Hematopoietic multipotent progenitor cell treated with erythropoietin and hydrocortisone succinate and interleukin-3 and kit ligand, for 17 days (in vitro differentiated cells): ENCODE measurements at regions not wholly inside any gene's neighbourhood (a gene's known extent, or its start where the extent isn't known, plus 50 kb on each side); places are given as distances from the start of the nearest gene placed in this dataset.
"Not testable (repeated sequence)": the region's sequence is repeated elsewhere in the genome, so short reads cannot be mapped to it uniquely, and the experiment has no call there.

Experiments used
- DNase-seq: peaks from one replicate; pipeline ENCODE4 v3.0.0-alpha.2; 2015; ENCODE audit warnings: low spot score

- DNase-seq: no peak
These were observed 294.8 kb upstream of the DDX18 start for GRCh38 chr2:117519721-117520120.

- no peak for DNase-seq
These were observed 291.2 kb upstream of the DDX18 start for GRCh38 chr2:117523267-117523666.

- no peak for DNase-seq
These were observed 290.7 kb upstream of the DDX18 start for GRCh38 chr2:117523711-117524238.

DNA sequence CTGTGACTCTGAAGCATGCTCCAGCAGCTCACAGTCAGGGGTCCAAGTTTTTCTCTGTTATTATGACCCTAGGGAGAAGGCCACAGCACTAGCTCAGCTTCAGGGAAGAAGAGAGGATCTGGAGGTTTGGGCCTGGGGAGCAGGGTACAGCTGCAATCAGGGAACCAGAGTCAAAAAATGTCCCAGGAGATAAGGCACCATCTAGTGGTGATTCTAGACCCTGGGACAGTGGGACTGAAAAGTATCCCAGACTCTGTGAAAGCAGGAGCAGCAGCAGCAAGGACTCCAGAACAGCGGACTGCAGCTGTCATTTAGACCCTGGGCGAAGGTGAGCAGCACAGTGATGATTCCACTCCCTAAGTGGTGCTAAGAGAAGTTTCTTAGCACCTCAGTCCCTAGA lies 278.4 kb upstream of the DDX18 start:
- DNase-seq: no peak

GRCh38 chr2:117537032-117537431 lies 277.5 kb upstream of the DDX18 start:
- DNase-seq: no peak

DNA sequence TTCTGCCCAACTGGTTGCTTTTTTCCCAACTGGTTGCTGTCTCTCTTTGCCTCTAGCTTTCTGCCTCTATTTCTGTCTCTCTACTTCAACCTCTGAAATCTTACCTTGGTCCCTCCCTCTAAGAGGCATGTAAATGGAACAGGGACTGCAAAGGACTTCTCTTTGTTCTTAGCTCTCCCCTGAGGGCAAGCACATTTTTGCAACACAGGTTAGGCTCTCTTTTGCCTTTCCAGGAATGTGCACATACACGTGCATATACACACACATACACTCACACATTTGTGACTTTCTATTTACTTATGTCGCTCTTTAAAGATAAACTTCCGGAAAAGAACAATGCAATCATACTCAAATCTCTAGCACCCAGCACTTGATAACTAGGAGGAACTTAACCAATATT lies 262.6 kb upstream of the DDX18 start:
- DNase-seq: no peak

DNA sequence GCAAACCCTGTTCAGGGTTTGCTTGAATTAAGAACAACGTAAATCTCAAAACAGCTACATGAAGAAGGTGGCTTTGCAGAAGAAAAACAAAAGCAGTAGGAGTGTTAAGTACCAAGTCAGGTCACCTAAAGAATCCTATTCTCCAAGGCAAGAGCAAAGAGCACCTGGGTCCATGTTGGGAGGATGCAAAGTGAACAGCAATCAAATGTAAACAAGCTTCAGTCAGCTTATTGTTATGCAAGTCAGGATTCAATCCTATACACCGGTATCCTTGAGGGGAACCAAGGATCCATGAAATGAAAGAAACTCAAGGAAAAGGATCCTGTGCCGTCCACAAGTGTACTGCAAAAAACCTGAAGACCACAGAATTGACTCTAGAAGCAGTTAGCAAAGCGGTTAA lies 261.0 kb upstream of the DDX18 start:
- no peak for DNase-seq

DNA sequence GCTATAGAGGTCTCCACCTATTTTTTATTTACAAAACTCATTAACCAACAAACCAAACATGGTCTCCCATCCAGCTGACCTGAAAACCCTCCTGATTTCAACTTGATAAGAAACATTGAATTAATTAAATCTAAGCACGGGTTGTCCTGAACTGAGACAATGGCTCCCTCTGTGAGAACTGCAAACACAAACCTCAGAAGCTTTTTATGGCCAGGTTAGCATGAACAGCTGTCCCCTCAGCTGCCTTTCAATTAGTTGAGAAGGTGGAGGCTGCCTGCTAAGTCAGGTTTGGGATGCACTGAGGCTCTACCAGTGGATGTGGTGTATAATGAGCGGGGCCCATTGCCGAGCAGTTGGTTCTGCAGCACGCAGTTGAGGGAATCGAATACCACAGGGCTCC lies 258.5 kb upstream of the DDX18 start:
- no peak for DNase-seq

DNA sequence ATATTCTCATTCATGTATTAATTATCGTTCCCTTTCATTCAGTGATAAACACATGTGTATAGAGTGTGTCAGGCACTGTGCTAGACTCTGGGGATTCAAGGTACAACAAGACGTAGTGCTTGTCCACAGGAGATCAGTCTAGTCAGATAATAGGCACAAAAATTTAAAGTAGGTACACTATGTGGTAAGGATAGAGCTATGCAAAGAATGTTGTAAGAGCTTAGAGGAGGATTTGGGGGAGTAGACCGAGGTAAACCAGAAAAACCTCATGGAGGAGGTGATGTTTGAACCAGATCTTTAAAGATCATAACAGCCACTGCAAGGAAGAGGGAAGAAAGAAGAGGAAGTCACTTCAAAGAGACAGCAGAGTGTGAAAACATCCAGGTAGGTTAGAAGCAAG lies 256.9 kb upstream of the DDX18 start:
- DNase-seq: no peak

DNA sequence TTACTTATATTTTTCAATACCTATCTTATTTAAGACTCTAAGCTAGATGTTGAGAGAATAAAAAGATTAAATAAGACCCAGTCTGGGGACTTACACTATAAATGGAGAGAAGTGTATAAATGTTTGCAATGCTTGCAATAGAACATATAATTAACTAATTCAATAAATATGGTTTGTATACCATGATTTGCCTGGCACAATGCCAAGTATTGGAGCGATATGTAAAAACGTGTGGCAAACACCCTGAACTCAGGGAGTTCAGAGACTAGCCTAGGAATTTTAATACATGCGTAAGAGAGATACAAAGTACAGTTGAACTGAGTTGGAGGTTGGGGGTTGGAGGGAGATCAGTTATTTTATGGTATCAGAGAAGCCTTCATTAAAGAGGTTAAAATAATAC lies 251.8 kb upstream of the DDX18 start:
- no peak for DNase-seq

DNA sequence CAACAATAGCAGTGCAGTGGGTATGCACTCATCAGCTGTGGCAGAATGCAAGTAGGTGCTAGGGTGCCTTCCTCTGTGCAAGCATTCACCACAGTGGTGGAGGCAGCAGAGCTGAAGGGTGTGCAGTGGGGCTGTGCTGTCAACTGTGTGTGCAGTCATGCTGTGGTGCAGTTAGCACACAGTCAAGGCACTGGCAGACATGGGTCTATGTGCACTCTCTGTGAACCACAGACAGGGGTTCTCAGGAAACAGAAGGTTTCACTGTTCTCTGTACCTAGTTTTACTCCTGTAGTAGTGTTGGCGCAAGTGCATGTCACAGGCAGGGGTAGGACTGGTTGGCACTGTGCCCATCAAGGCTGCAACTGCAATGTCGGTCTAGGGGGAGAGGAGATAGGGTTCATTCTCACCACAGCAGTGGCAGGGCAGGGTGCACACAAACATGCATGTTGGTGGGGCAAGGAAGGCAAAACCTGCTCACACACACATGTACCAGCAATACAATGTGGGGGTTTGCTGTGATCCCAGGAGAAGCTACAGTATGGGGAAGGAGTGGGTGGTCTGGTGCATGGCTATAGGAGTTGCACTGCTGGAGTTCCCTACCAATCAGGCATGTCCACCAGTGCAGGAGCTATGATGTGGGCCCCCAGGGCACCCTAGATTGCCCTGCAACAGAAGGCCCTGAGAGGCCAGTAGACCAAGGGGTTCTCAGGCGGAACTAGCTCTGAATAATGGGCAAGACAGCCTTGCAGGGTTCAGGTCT lies 242.7 kb upstream of the DDX18 start:
- DNase-seq: no peak

DNA sequence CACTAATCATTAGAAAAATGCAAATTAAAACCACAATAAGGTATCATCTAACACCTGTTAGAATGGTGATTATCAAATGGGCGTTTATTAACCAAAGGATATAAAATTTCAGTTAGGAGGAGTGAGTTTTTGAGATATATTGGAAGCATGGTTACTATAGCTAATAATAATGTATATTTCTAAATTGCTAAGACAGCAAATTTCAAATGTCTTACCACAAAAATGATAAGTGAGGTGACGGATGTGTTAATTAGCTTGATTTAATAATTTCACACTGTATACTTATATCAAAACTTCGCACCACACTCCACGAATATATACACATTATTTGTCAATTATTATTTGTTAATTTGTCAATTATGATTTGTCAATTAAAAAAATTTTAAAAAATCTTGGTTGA lies 227.2 kb upstream of the DDX18 start:
- no peak for DNase-seq

GRCh38 chr2:117603060-117603459 lies 211.4 kb upstream of the DDX18 start:
- DNase-seq: no peak

- DNase-seq: no peak
These were observed 210.9 kb upstream of the DDX18 start for GRCh38 chr2:117603567-117603966.

DNA sequence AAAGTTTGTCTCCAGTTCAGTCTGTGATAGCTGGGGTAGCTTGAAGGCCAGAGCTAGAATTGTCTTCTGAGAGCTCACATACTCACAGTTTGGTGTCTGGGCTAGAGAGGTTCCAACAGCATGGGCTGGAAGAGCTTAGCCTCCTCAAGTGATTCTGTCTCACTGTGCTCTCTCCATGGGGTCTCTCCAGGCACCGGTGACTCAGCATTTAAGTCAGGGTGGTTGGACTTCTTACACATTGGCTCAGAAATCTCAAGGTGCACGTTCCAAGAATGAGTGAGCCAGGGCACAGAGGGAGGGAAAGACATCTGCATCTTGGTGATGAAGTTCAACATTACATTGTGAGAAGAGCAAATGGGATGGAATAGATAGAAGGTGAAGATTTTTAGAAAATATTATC lies 207.3 kb upstream of the DDX18 start:
- DNase-seq: no peak

GRCh38 chr2:117613101-117613500 lies 201.4 kb upstream of the DDX18 start:
- no peak for DNase-seq

- no peak for DNase-seq
These were observed 200.2 kb upstream of the DDX18 start for GRCh38 chr2:117614296-117614695.

DNA sequence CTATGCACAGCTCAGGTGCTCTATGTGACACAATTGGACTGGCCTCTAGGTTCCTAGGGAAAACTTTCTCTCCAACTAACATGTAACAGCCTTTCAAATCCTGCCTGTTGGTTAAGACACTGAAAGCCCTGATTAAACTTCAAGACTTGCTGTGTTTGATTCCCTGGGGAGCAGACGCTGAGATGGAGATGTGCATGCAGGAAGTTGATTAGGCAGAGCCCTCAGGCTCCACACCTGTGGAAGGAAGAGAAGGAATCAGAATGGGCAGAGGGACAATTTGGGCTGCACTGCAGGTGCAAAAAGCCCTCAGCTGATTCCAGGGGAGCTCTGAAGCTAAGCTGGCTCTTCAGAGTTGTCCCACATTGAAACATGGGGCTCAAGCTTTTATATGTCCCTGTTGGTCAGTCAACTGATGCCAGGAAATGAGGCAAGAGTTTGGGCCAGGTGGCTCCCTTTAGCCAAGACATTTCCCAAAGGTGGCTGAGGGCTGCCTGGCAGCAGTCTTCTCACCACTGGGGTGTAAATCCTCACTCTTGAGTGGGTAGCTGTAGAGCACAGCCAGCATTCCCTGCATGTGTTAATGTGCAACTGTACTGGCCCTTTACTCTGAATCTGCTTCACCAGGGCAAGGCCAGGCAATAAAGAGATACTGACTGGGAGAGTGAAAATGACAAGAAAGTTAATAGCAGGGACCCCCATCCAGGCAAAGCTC lies 199.5 kb upstream of the DDX18 start:
- no peak for DNase-seq

- DNase-seq: no peak
These were observed 195.9 kb upstream of the DDX18 start for GRCh38 chr2:117618607-117619006.

- DNase-seq: no peak
These were observed 193.2 kb upstream of the DDX18 start for GRCh38 chr2:117621326-117621725.

- DNase-seq: not testable (repeated sequence)
These were observed 191.3 kb upstream of the DDX18 start for GRCh38 chr2:117623175-117623574.

- no peak for DNase-seq
These were observed 183.1 kb upstream of the DDX18 start for GRCh38 chr2:117631152-117631945.

DNA sequence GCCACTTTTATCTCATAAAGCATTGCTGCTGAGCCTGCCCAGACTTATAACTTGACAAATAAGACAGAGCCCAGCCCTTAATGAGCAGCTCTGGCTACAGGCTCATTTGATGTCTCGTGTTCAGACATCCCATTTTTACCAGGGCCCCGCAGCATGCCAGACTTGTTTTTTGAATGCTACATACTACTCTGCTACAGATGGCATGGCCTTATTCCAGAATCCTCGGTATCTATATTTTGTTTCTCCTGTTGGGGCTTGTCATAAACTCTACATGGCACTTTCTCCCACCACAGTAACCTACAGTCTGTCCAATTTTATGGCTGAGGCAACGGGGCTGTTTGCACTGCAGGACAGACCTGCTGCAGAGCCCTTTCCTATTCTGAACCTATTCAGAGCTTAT lies 179.0 kb upstream of the DDX18 start:
- DNase-seq: no peak
